ENCODE measurements at regions not wholly inside any gene's neighbourhood (a gene's known extent, or its start where the extent isn't known, plus 50 kb on each side); places are given as distances from the start of the nearest gene placed in this dataset.
A peak's percentile ranks its signal among the peaks of the same experiment; 100 is the strongest.

DNA sequence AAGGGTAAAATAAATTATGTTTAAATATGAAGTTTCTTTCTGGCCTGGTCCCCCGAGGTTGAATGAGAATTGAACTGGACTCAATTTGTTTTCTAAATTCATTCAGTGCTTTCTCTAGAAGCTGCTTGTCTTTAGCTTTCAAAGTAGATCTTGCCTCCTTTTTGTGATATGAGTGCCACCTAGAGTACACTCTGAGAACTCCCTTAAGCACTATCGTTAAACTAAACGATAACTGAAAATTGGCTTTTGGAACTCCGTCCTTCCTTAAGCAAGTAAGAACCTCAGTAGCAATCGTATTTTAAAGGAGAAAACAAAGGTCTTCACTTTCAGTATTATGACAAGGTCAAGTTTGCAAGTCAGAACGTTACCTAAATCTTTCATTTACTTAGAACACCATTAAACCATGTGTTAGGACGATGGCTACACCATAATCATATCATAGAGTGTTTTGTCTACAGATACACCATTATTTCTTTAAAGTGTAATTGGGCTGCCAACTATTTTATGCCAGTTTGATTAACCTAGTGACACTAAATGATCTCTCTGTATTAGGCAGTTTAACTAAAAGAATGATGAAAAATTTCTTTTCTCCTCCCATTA lies 364.8 kb downstream of the SNAPC1 start:
- TF ChIP-seq, protein P1, sequence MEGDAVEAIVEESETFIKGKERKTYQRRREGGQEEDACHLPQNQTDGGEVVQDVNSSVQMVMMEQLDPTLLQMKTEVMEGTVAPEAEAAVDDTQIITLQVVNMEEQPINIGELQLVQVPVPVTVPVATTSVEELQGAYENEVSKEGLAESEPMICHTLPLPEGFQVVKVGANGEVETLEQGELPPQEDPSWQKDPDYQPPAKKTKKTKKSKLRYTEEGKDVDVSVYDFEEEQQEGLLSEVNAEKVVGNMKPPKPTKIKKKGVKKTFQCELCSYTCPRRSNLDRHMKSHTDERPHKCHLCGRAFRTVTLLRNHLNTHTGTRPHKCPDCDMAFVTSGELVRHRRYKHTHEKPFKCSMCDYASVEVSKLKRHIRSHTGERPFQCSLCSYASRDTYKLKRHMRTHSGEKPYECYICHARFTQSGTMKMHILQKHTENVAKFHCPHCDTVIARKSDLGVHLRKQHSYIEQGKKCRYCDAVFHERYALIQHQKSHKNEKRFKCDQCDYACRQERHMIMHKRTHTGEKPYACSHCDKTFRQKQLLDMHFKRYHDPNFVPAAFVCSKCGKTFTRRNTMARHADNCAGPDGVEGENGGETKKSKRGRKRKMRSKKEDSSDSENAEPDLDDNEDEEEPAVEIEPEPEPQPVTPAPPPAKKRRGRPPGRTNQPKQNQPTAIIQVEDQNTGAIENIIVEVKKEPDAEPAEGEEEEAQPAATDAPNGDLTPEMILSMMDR (optimal IDR thresholded peaks at IDR 0.05 in 1 of 3, IDR thresholded peaks at IDR 0.05 in 1 of 3, conservative IDR thresholded peaks at IDR 0.05 in 1 of 3; ENCODE audit: extremely low read depth in 1 of 3, insufficient read depth in 2 of 3, low read length in 3 of 3) = peak in 2 of 3 experiments; percentile 66
- TF ChIP-seq EZH2 (IDR thresholded peaks at IDR 0.05; ENCODE audit: low read length) = no peak

Measured in keratinocyte (primary cell).